AG20443 (cell line): ENCODE measurements at regions not wholly inside any gene's neighbourhood (a gene's known extent, or its start where the extent isn't known, plus 50 kb on each side); places are given as distances from the start of the nearest gene placed in this dataset.

Source experiments
- DNase-seq: peaks from one replicate; pipeline ENCODE4 v3.0.0; 2012; ENCODE audit warnings: low spot score, mixed read lengths

- no peak for DNase-seq
These were observed 76.9 kb upstream of the ANK3 start for GRCh38 chr10:60466267-60467201.

- DNase-seq = peak; percentile 15
These were observed 76.1 kb upstream of the ANK3 start for GRCh38 chr10:60465801-60466200.

GRCh38 chr10:60464659-60465058 is 75.0 kb upstream of the ANK3 start:
- no peak for DNase-seq

- DNase-seq = no peak
These were observed 74.1 kb upstream of the ANK3 start for GRCh38 chr10:60463746-60464145.

GRCh38 chr10:60461688-60462087 is 72.0 kb upstream of the ANK3 start:
- no peak for DNase-seq

- no peak for DNase-seq
These were observed 70.2 kb upstream of the ANK3 start for GRCh38 chr10:60459701-60460457.

- DNase-seq = peak; percentile 20
These were observed 66.4 kb upstream of the ANK3 start for GRCh38 chr10:60456053-60456452.

- DNase-seq = no peak
These were observed 64.7 kb upstream of the ANK3 start for GRCh38 chr10:60454336-60454735.

GRCh38 chr10:60453036-60453435 is 63.4 kb upstream of the ANK3 start:
- DNase-seq = no peak

GRCh38 chr10:60450291-60450690 is 60.6 kb upstream of the ANK3 start:
- no peak for DNase-seq

GRCh38 chr10:60448246-60448645 is 58.6 kb upstream of the ANK3 start:
- no peak for DNase-seq

GRCh38 chr10:60446851-60447250 is 57.2 kb upstream of the ANK3 start:
- peak; percentile 17 for DNase-seq

GRCh38 chr10:60446070-60446833 is 56.6 kb upstream of the ANK3 start:
- DNase-seq = no peak

GRCh38 chr10:60444494-60445064 is 54.9 kb upstream of the ANK3 start:
- DNase-seq = no peak

GRCh38 chr10:60443346-60443745 is 53.7 kb upstream of the ANK3 start:
- DNase-seq = no peak

- DNase-seq = no peak
These were observed 51.8 kb upstream of the ANK3 start for GRCh38 chr10:60441515-60441914.

GRCh38 chr10:60439641-60440040 is 50.0 kb upstream of the ANK3 start:
- DNase-seq = no peak
